LNCAP (cell line): ENCODE measurements at regions not wholly inside any gene's neighbourhood (a gene's known extent, or its start where the extent isn't known, plus 50 kb on each side); places are given as distances from the start of the nearest gene placed in this dataset.

Experiments used
- CTCF ChIP-seq: fragments of 450-650 bp; IDR thresholded peaks from 2 replicates; pipeline ENCODE4 v1.5.1; 2017; ENCODE audit warnings: mild to moderate bottlenecking

- TF ChIP-seq CTCF, result no peak
Observed at GRCh38 chr12:93957870-93958269, 190.5 kb upstream of the PLXNC1 start.

DNA sequence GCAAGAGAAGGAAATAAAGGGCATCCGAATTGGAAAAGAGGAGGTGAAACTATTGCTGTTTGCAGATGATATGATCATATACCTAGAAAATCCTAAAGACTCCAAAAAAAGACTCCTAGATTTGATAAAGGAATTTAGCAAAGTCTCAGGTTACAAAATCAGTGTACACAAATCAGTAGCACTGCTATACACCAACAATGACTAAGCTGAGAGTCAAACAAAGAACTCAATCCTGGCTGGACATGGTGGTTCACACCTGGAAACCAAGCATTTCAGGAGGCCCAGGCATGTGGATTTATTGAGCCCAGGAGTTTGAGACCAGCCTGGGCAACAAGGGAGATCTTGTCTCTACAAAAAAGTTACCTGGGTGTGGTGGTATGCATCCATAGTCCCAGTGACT is 188.7 kb upstream of the PLXNC1 start:
- no peak for TF ChIP-seq CTCF

- no peak for TF ChIP-seq CTCF
Observed at GRCh38 chr12:93960521-93960920, 187.9 kb upstream of the PLXNC1 start.

DNA sequence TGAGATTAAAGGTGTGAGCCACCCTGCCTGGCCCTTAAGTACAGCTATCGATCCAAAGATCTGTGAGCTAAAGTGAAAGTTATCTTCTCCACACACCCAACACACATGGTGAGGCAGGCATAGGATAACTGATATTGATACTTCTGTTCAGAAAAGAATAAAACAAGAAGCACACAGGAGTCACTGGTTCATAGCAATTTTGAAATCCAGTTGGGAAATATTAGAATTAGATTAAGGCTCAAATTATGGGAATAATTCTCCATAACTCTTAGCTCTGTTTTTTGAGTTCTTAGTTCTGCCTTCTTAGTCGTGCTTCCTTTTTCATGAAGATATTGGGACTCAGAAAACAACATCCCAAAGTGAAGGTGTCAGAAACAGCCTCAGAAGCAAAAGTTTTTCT is 186.0 kb upstream of the PLXNC1 start:
- TF ChIP-seq CTCF, result no peak

DNA sequence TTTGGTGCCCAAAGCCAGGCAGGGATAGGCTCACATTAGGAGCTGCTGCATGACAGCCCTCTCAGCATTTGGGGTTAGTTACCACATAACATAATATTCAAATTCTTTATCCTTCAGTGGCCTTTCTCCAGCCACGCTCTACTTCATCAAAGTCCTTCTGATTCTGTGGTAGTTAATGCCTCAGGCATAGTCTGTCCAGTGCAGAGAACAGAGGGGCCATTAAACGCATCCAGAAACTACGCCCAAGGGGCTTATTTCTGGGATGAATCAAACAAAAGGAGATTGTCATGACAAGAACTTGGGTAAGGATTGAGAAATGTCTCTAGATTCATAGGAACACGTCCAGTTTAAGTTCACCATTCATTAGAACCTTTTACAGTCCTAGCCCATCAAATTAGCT is 183.4 kb upstream of the PLXNC1 start:
- TF ChIP-seq CTCF, result no peak

DNA sequence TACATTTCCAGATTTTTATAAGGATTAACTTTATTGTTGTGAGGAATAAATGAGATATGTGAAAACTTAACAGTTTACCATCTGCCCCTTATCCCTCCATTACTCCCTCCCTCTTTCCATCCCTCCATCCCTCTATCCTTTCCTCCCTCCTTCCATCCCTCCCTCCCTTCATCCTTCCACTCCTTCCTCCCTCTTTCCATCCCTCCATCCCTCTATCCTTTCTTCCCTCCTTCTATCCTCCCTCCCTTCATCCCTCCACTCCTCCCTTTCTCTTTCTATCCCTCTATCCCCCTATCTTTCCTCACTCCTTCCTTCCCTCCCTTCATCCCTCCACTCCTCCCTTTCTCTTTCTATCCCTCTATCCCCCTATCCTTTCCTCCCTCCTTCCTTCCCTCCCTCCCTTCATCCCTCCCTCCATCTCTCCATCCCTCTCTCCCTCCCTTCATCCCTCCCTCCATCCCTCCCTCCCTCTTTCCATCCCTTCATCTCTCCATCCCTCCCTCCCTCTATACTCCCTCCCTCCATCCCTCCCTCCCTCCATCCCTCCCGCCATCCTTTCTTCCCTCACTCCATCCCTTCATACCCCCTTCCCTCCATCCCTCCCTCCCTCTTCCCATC is 181.8 kb upstream of the PLXNC1 start:
- TF ChIP-seq CTCF, result no peak

GRCh38 chr12:93967454-93967853 is 180.9 kb upstream of the PLXNC1 start:
- TF ChIP-seq CTCF, result no peak

DNA sequence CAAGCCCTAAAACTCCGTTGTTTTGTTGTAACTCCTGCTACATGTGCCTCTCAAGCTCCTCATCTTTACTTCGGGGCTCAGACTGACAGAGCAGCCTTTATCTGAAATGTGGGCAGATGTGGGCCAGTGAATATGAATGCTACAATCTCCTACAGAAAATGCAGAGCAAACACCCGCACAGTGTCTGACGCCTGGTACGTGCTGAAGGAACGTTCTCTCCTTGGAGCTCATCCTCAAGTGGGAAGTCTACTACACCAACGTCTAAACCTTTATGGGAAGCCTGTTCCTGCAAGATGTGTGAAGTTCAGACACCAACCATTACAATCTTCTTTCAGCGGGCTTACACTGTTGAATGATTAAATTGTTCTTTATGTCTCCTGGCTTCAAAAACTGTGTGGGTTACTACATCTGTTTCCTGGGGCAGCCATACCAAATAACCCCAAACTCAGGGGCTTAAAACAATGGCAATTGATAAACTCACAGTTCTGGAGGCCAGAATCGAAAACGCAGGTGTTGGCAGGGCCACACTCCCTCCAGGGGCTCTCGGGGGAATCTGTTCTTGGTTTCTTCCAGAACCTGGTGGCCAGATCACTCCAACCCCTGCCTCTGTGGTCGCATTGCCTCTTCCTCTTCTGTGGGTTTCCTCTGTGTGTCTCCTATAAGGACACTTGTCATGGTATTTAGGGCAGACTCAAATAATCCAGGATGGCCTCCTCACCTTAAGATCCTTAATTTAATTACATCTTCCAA is 179.7 kb upstream of the PLXNC1 start:
- TF ChIP-seq CTCF, result no peak
